Fibroblast of the conjunctiva (primary cell): ENCODE measurements at regions not wholly inside any gene's neighbourhood (a gene's known extent, or its start where the extent isn't known, plus 50 kb on each side); places are given as distances from the start of the nearest gene placed in this dataset.

Experiments
- DNase-seq: peaks from one replicate; pipeline ENCODE4 v3.0.0-alpha.2; 2010; ENCODE audit warnings: low read depth

- no peak for DNase-seq
Observed at GRCh38 chr2:196361606-196362326, 190.4 kb upstream of the STK17B start.

GRCh38 chr2:196362973-196363549, 191.7 kb upstream of the STK17B start:
- no peak for DNase-seq

- DNase-seq, result no peak
Observed at GRCh38 chr2:196365145-196365544, 193.8 kb upstream of the STK17B start.

GRCh38 chr2:196365923-196366322, 194.5 kb upstream of the STK17B start:
- DNase-seq, result no peak

GRCh38 chr2:196367633-196368032, 196.3 kb upstream of the STK17B start:
- no peak for DNase-seq

- no peak for DNase-seq
Observed at GRCh38 chr2:196368546-196369225, 197.3 kb upstream of the STK17B start.

- no peak for DNase-seq
Observed at GRCh38 chr2:196369967-196370366, 198.6 kb upstream of the STK17B start.

GRCh38 chr2:196370381-196370780, 199.0 kb upstream of the STK17B start:
- DNase-seq, result no peak

GRCh38 chr2:196372276-196372809, 201.0 kb upstream of the STK17B start:
- DNase-seq, result no peak

GRCh38 chr2:196372811-196373664, 201.7 kb upstream of the STK17B start:
- DNase-seq, result no peak

GRCh38 chr2:196376984-196377877, 205.9 kb upstream of the STK17B start:
- no peak for DNase-seq

GRCh38 chr2:196379600-196379999, 208.2 kb upstream of the STK17B start:
- no peak for DNase-seq

GRCh38 chr2:196380098-196380497, 208.7 kb upstream of the STK17B start:
- no peak for DNase-seq

- no peak for DNase-seq
Observed at GRCh38 chr2:196380575-196380974, 209.2 kb upstream of the STK17B start.

- DNase-seq, result no peak
Observed at GRCh38 chr2:196381464-196381863, 210.1 kb upstream of the STK17B start.

- no peak for DNase-seq
Observed at GRCh38 chr2:196383799-196384198, 212.4 kb upstream of the STK17B start.

GRCh38 chr2:196384729-196385128, 213.4 kb upstream of the STK17B start:
- DNase-seq, result no peak

GRCh38 chr2:196389670-196390069, 218.3 kb upstream of the STK17B start:
- no peak for DNase-seq

- no peak for DNase-seq
Observed at GRCh38 chr2:196390243-196391148, 219.1 kb upstream of the STK17B start.

GRCh38 chr2:196391149-196391479, 219.7 kb upstream of the STK17B start:
- no peak for DNase-seq
